ENCODE measurements at regions not wholly inside any gene's neighbourhood (a gene's known extent, or its start where the extent isn't known, plus 50 kb on each side); places are given as distances from the start of the nearest gene placed in this dataset.
A peak's percentile ranks its signal among the peaks of the same experiment; 100 is the strongest.

GRCh38 chr7:9091282-9091681 is 657.9 kb downstream of the NXPH1 start:
- Mint-ChIP-seq H3K36me3 (peaks cover 9% of the 10 kb centered on the region), H3K27ac (no peak overlapping the region), H3K27me3 (ENCODE audit: low read depth) (no peaks in the 10 kb centered on the region), H3K9me3 (peaks cover 30% of the 10 kb centered on the region), H3K4me1 (no peaks in the 10 kb centered on the region), H3K4me3 (no peak overlapping the region)
- DNase-seq (ENCODE audit: low spot score) (no peak), ATAC-seq (no peak; the same call in 1 of the 2 replicates)
- POLR2A ChIA-PET: no interaction called here
- CTCF ChIA-PET: no interaction called here
- TF ChIP-seq, protein P1, sequence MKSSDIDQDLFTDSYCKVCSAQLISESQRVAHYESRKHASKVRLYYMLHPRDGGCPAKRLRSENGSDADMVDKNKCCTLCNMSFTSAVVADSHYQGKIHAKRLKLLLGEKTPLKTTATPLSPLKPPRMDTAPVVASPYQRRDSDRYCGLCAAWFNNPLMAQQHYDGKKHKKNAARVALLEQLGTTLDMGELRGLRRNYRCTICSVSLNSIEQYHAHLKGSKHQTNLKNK (CRISPR knock-in tag; IDR thresholded peaks at IDR 0.05): no peak
- TF ChIP-seq, protein P2, sequence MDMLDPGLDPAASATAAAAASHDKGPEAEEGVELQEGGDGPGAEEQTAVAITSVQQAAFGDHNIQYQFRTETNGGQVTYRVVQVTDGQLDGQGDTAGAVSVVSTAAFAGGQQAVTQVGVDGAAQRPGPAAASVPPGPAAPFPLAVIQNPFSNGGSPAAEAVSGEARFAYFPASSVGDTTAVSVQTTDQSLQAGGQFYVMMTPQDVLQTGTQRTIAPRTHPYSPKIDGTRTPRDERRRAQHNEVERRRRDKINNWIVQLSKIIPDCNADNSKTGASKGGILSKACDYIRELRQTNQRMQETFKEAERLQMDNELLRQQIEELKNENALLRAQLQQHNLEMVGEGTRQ (CRISPR knock-in tag; IDR thresholded peaks at IDR 0.05): peak; percentile 44; the same call in 1 of the 2 replicates

GRCh38 chr7:9097565-9098060 is 664.2 kb downstream of the NXPH1 start:
- TF ChIP-seq JUN (CRISPR knock-in tag; IDR thresholded peaks at IDR 0.05) (no peak), NFYB (CRISPR knock-in tag; conservative IDR thresholded peaks at IDR 0.05; ENCODE audit: low read depth) (no peak)
- CTCF ChIA-PET: no interaction called here
- H3K36me3 Mint-ChIP-seq: 0 out of 2 replicates have a peak, but pooled peaks cover 3% of the 10 kb centered on the region
- no peak overlapping the region for H3K27ac Mint-ChIP-seq
- POLR2A ChIA-PET: no interaction called here
- ATAC-seq (no peak), DNase-seq (ENCODE audit: low spot score) (no peak)
- no peak overlapping the region for H3K4me3 Mint-ChIP-seq
- H3K4me1 Mint-ChIP-seq: no peaks in the 10 kb centered on the region
- no peaks in the 10 kb centered on the region for H3K27me3 Mint-ChIP-seq (ENCODE audit: low read depth)
- H3K9me3 Mint-ChIP-seq: peaks cover 22% of the 10 kb centered on the region

DNA sequence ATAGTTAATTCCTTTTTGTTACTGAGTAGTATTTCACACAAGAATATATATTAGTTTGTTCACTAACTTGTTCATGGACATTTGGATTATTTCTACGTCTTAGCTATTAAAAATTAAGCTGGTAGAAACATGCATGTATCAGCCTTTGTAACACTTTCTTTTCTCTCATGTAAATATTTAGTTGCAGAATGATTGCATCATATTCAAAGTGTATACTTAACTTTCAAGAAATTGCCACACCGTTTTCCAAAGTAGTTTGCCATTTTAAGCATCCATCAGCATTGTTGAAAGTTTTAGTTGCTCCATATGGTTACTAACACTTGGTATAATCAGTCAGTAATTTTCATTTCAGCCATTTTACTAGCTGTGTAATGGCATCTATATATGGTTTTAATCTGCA is 666.9 kb downstream of the NXPH1 start:
- ATAC-seq (no peak), DNase-seq (ENCODE audit: low spot score) (no peak)
- ChIA-PET POLR2A (no interaction called here), CTCF (no interaction called here)
- TF ChIP-seq TCF7 (CRISPR knock-in tag; IDR thresholded peaks at IDR 0.05; ENCODE audit: low read depth) (no peak), NFYB (CRISPR knock-in tag; conservative IDR thresholded peaks at IDR 0.05; ENCODE audit: low read depth) (no peak)
- H3K36me3 Mint-ChIP-seq: 0 out of 2 replicates have a peak, but pooled peaks cover 3% of the 10 kb centered on the region
- no peak overlapping the region for H3K4me3 Mint-ChIP-seq
- H3K4me1 Mint-ChIP-seq: no peaks in the 10 kb centered on the region
- peaks cover 7% of the 10 kb centered on the region for H3K9me3 Mint-ChIP-seq
- H3K27me3 Mint-ChIP-seq (ENCODE audit: low read depth): no peaks in the 10 kb centered on the region
- H3K27ac Mint-ChIP-seq: no peak overlapping the region

DNA sequence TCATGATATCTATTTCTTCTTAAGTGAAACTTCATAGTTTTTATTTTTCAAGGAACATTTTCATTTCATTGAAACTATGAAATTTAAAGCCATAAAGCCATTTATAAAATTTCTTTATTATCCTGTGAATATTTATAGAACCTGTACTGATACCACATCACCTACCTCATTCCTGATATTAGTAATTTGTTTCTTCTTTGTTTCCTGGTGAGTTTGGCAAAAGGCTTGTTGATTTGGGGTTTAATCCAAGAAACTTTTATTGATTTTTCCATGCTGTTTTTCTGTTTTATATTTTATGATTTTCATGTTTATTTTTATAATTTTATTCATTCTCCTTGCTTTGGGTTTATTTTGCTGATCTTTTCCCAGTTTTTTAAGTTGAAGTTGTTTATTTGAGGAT is 669.4 kb downstream of the NXPH1 start:
- CTCF ChIA-PET: no interaction called here
- H3K27ac Mint-ChIP-seq: no peak overlapping the region
- ATAC-seq: no peak

GRCh38 chr7:9106747-9107146 is 673.3 kb downstream of the NXPH1 start:
- ChIA-PET POLR2A (no interaction called here), CTCF (no interaction called here)
- peak; percentile 81 for ATAC-seq
- H3K27me3 Mint-ChIP-seq (ENCODE audit: low read depth): no peaks in the 10 kb centered on the region
- no peak overlapping the region for H3K27ac Mint-ChIP-seq
- no peak overlapping the region for H3K4me3 Mint-ChIP-seq
- H3K9me3 Mint-ChIP-seq: peaks cover 22% of the 10 kb centered on the region
- H3K36me3 Mint-ChIP-seq: peaks cover 5% of the 10 kb centered on the region
- H3K4me1 Mint-ChIP-seq: no peaks in the 10 kb centered on the region
- no peak for DNase-seq (ENCODE audit: low spot score)
- TF ChIP-seq, protein P3, sequence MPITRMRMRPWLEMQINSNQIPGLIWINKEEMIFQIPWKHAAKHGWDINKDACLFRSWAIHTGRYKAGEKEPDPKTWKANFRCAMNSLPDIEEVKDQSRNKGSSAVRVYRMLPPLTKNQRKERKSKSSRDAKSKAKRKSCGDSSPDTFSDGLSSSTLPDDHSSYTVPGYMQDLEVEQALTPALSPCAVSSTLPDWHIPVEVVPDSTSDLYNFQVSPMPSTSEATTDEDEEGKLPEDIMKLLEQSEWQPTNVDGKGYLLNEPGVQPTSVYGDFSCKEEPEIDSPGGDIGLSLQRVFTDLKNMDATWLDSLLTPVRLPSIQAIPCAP (CRISPR knock-in tag; IDR thresholded peaks at IDR 0.05): no peak
- TF ChIP-seq CREM (CRISPR knock-in tag; IDR thresholded peaks at IDR 0.05) (no peak), ZNF396 (CRISPR knock-in tag; IDR thresholded peaks at IDR 0.05; ENCODE audit: borderline replicate concordance) (no peak), USF1 (CRISPR knock-in tag; IDR thresholded peaks at IDR 0.05) (no peak), RORB (CRISPR knock-in tag; IDR thresholded peaks at IDR 0.05) (no peak), JAZF1 (CRISPR knock-in tag; IDR thresholded peaks at IDR 0.05) (no peak), IRF2 (CRISPR knock-in tag; IDR thresholded peaks at IDR 0.05; ENCODE audit: borderline replicate concordance, low read depth) (no peak), NR3C1 (CRISPR knock-in tag; conservative IDR thresholded peaks at IDR 0.05; ENCODE audit: low read depth) (no peak), ETV6 (CRISPR knock-in tag; IDR thresholded peaks at IDR 0.05) (no peak), NFATC4 (CRISPR knock-in tag; IDR thresholded peaks at IDR 0.05) (no peak)

More for the DNA sequence above, 669.4 kb downstream of the NXPH1 start:
- POLR2A ChIA-PET: no interaction called here
- Mint-ChIP-seq H3K4me1 (no peaks in the 10 kb centered on the region), H3K27me3 (ENCODE audit: low read depth) (no peaks in the 10 kb centered on the region), H3K9me3 (peaks cover 7% of the 10 kb centered on the region), H3K36me3 (0 out of 2 replicates have a peak, but pooled peaks cover 3% of the 10 kb centered on the region), H3K4me3 (no peak overlapping the region)
- TF ChIP-seq, protein P4, sequence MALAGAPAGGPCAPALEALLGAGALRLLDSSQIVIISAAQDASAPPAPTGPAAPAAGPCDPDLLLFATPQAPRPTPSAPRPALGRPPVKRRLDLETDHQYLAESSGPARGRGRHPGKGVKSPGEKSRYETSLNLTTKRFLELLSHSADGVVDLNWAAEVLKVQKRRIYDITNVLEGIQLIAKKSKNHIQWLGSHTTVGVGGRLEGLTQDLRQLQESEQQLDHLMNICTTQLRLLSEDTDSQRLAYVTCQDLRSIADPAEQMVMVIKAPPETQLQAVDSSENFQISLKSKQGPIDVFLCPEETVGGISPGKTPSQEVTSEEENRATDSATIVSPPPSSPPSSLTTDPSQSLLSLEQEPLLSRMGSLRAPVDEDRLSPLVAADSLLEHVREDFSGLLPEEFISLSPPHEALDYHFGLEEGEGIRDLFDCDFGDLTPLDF (CRISPR knock-in tag; IDR thresholded peaks at IDR 0.05): no peak
- TF ChIP-seq ESRRA (CRISPR knock-in tag; IDR thresholded peaks at IDR 0.05; ENCODE audit: borderline replicate concordance): no peak
- TF ChIP-seq PRRX2 (CRISPR knock-in tag; IDR thresholded peaks at IDR 0.05): no peak
- no peak for TF ChIP-seq NFYB (CRISPR knock-in tag; conservative IDR thresholded peaks at IDR 0.05; ENCODE audit: low read depth)
- TF ChIP-seq, protein P5, sequence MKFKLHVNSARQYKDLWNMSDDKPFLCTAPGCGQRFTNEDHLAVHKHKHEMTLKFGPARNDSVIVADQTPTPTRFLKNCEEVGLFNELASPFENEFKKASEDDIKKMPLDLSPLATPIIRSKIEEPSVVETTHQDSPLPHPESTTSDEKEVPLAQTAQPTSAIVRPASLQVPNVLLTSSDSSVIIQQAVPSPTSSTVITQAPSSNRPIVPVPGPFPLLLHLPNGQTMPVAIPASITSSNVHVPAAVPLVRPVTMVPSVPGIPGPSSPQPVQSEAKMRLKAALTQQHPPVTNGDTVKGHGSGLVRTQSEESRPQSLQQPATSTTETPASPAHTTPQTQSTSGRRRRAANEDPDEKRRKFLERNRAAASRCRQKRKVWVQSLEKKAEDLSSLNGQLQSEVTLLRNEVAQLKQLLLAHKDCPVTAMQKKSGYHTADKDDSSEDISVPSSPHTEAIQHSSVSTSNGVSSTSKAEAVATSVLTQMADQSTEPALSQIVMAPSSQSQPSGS (CRISPR knock-in tag; IDR thresholded peaks at IDR 0.05; ENCODE audit: borderline replicate concordance, low read depth): no peak
- no peak for TF ChIP-seq TEAD4 (CRISPR knock-in tag; IDR thresholded peaks at IDR 0.05)
- no peak for TF ChIP-seq TCF7 (CRISPR knock-in tag; IDR thresholded peaks at IDR 0.05; ENCODE audit: low read depth)
- TF ChIP-seq ZNF416 (CRISPR knock-in tag; IDR thresholded peaks at IDR 0.05): no peak
- DNase-seq (ENCODE audit: low spot score): no peak

Data from WTC11 (cell line).